ENCODE measurements at regions not wholly inside any gene's neighbourhood (a gene's known extent, or its start where the extent isn't known, plus 50 kb on each side); places are given as distances from the start of the nearest gene placed in this dataset.

GRCh38 chr10:23793577-23793976 is 354.7 kb downstream of the OTUD1 start:
- TF ChIP-seq POLR2A (IDR thresholded peaks at IDR 0.05; ENCODE audit: low read depth, low read length) (no peak), CUX1 (IDR thresholded peaks at IDR 0.05; ENCODE audit: insufficient replicate concordance, low read depth, low read length) (no peak), FOS (IDR thresholded peaks at IDR 0.05; ENCODE audit: borderline replicate concordance, extremely low read depth, insufficient read length) (no peak), RELA (IDR thresholded peaks at IDR 0.05; ENCODE audit: borderline replicate concordance, partially characterized antibody) (no peak), POU2F2 (IDR thresholded peaks at IDR 0.05; ENCODE audit: borderline replicate concordance, low read depth, low read length) (no peak), USF1 (IDR thresholded peaks at IDR 0.05; ENCODE audit: borderline replicate concordance, extremely low read length, insufficient read depth, low read depth, low read length) (no peak), SUZ12 (IDR thresholded peaks at IDR 0.05; ENCODE audit: unreplicated experiment) (no peak)

Data from GM12878 (cell line).